Activated CD8-positive, alpha-beta memory T cell treated with anti-CD3 and anti-CD28 coated beads for 36 hours (primary cell): ENCODE measurements at regions not wholly inside any gene's neighbourhood (a gene's known extent, or its start where the extent isn't known, plus 50 kb on each side); places are given as distances from the start of the nearest gene placed in this dataset.

Source experiments
- CTCF ChIA-PET: fragments of 350-600 bp; sonication (Branson Sonifier 250); formaldehyde crosslinking; loops from one replicate; lab custom pipeline; 2021; ENCODE audit warnings: antibody characterized with exemption; lab: Charles Lee
- POLR2A ChIA-PET: fragments of 350-600 bp; sonication (Branson Sonifier 250); formaldehyde crosslinking; loops from one replicate; lab custom pipeline; 2021; ENCODE audit warnings: antibody characterized with exemption; lab: Charles Lee

- POLR2A ChIA-PET = no interaction called here
- CTCF ChIA-PET = no interaction called here
Measured at GRCh38 chr1:29473161-29473855, 237.0 kb downstream of the PTPRU start.

- POLR2A ChIA-PET = no interaction called here
- CTCF ChIA-PET = no interaction called here
Measured at GRCh38 chr1:29471487-29472313, 235.4 kb downstream of the PTPRU start.

GRCh38 chr1:29470788-29471119 is 234.4 kb downstream of the PTPRU start:
- ChIA-PET CTCF (no interaction called here), POLR2A (no interaction called here)

GRCh38 chr1:29470087-29470787 is 233.9 kb downstream of the PTPRU start:
- ChIA-PET POLR2A (no interaction called here), CTCF (no interaction called here)

GRCh38 chr1:29469457-29469856 is 233.1 kb downstream of the PTPRU start:
- ChIA-PET CTCF (no interaction called here), POLR2A (no interaction called here)

- ChIA-PET POLR2A (no interaction called here), CTCF (interaction anchor here (0.5 kb wide), 1 partner anchor 1505 kb away, joined by 3 read pairs; no protein-coding TSS in a partner anchor)
Measured at GRCh38 chr1:29467989-29468900, 231.9 kb downstream of the PTPRU start.

- POLR2A ChIA-PET = no interaction called here
Measured at GRCh38 chr1:29466258-29466657, 229.9 kb downstream of the PTPRU start.

GRCh38 chr1:29465755-29466154 is 229.4 kb downstream of the PTPRU start:
- ChIA-PET POLR2A (no interaction called here), CTCF (no interaction called here)

More at GRCh38 chr1:29466258-29466657, 229.9 kb downstream of the PTPRU start:
- CTCF ChIA-PET = no interaction called here

GRCh38 chr1:29462096-29462495 is 225.8 kb downstream of the PTPRU start:
- ChIA-PET POLR2A (no interaction called here), CTCF (no interaction called here)

GRCh38 chr1:29461115-29461739 is 224.9 kb downstream of the PTPRU start:
- CTCF ChIA-PET = no interaction called here
- POLR2A ChIA-PET = no interaction called here

- ChIA-PET CTCF (no interaction called here), POLR2A (no interaction called here)
Measured at GRCh38 chr1:29460694-29461093, 224.4 kb downstream of the PTPRU start.

- ChIA-PET POLR2A (no interaction called here), CTCF (no interaction called here)
Measured at GRCh38 chr1:29460041-29460610, 223.8 kb downstream of the PTPRU start.

- POLR2A ChIA-PET = no interaction called here
- CTCF ChIA-PET = no interaction called here
Measured at GRCh38 chr1:29459620-29459945, 223.3 kb downstream of the PTPRU start.

- ChIA-PET CTCF (no interaction called here), POLR2A (no interaction called here)
Measured at GRCh38 chr1:29458737-29459619, 222.7 kb downstream of the PTPRU start.

- ChIA-PET CTCF (no interaction called here), POLR2A (no interaction called here)
Measured at GRCh38 chr1:29457496-29458368, 221.4 kb downstream of the PTPRU start.

GRCh38 chr1:29456685-29457435 is 220.5 kb downstream of the PTPRU start:
- ChIA-PET CTCF (no interaction called here), POLR2A (no interaction called here)
